ENCODE measurements at regions not wholly inside any gene's neighbourhood (a gene's known extent, or its start where the extent isn't known, plus 50 kb on each side); places are given as distances from the start of the nearest gene placed in this dataset.

DNA sequence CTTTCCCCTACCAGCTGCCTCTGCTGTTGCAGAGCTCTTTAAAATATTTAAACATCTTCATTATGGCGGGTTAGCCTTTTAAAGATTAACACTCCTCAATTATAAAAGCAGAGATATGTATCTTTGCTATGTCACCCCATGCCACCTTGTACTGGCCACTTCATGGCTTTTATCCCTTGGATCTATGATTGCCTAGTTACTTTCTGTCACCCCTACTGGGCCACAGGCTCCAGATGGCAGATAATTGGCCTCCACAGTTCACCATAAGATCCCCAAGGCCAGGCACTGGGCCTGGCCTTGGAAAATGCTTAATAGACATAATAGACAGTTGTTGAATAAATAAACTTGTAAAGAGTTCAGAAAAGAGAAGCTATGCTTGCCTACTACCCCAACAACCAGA is 142.0 kb upstream of the SHB start:
- TF ChIP-seq, protein P1, sequence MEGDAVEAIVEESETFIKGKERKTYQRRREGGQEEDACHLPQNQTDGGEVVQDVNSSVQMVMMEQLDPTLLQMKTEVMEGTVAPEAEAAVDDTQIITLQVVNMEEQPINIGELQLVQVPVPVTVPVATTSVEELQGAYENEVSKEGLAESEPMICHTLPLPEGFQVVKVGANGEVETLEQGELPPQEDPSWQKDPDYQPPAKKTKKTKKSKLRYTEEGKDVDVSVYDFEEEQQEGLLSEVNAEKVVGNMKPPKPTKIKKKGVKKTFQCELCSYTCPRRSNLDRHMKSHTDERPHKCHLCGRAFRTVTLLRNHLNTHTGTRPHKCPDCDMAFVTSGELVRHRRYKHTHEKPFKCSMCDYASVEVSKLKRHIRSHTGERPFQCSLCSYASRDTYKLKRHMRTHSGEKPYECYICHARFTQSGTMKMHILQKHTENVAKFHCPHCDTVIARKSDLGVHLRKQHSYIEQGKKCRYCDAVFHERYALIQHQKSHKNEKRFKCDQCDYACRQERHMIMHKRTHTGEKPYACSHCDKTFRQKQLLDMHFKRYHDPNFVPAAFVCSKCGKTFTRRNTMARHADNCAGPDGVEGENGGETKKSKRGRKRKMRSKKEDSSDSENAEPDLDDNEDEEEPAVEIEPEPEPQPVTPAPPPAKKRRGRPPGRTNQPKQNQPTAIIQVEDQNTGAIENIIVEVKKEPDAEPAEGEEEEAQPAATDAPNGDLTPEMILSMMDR (IDR thresholded peaks at IDR 0.05; ENCODE audit: borderline replicate concordance, extremely low read depth, low read length, poor library complexity, severe bottlenecking): no peak
- no peak for TF ChIP-seq EZH2 (IDR thresholded peaks at IDR 0.05; ENCODE audit: borderline replicate concordance, low read depth, low read length, severe bottlenecking)

Measured in DND-41 (cell line).